Mucosa of descending colon (tissue), 3 donors: ENCODE measurements at regions not wholly inside any gene's neighbourhood (a gene's known extent, or its start where the extent isn't known, plus 50 kb on each side); places are given as distances from the start of the nearest gene placed in this dataset.

Experiments
- ATAC-seq: fragments of 200-7000 bp; cut with Tn5 transposase; one replicate; pipeline ENCODE4 v1.9.1; 2020; ENCODE audit warnings: mild to moderate bottlenecking, moderate library complexity
- DNase-seq, 3 donors: peaks; one replicate each; pipeline ENCODE4 v3.0.0-alpha.2; 2020
- H3K36me3 ChIP-seq: fragments of 200-600 bp; one replicate; pipeline ENCODE4 v1.8.0; 2021; ENCODE audit warnings: low read depth, mild to moderate bottlenecking
- H3K4me1 ChIP-seq: fragments of 200-600 bp; one replicate; pipeline ENCODE4 v1.8.0; 2021; ENCODE audit warnings: low read depth, mild to moderate bottlenecking
- H3K4me3 ChIP-seq: fragments of 200-600 bp; one replicate; pipeline ENCODE4 v1.8.0; 2021; ENCODE audit warnings: mild to moderate bottlenecking
- H3K9me3 ChIP-seq: fragments of 200-600 bp; one replicate; pipeline ENCODE4 v1.8.0; 2021; ENCODE audit warnings: mild to moderate bottlenecking
- intact Hi-C, 2 donors: fragments of 100-400 bp; cut with DNase I in 1 of 2; cut with micrococcal nuclease in 1 of 2; formaldehyde crosslinking; loops; one replicate each; pipeline versions ENCODE4 v1.11.0 to v1.11.1; 2022; cut with DNase I, micrococcal nuclease
- TF ChIP-seq, protein P1 (sequence below): fragments of 200-600 bp; IDR thresholded peaks from one replicate; pipeline ENCODE4 v1.8.0; 2022; ENCODE audit warnings: antibody characterized with exemption, mild to moderate bottlenecking
- donor health status: DM: no; HTN: no; CAD: no; lungs with moderate emphysema.
- donor health status: DM: no; HTN: no; CAD: no.
- donor health status: DM: no; HTN: yes; CAD: no.

DNA sequence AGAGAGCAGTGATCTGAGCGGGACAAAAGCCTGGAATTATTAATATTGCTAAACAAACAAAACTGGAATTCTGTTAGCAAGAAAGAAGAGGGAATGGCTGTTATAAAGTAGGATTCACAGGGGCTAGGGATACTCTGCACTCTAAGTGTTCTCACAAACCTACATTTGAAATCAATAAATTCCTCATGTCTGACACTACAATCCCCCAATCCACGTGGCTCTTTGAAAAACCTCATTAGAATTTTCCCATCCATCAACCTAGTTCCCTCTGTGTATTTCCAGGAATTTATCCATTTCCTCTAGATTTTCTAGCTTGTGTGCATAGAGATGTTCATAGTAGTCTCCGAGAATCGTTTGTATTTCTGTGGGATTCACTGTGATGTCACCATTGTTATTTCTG lies 307.5 kb downstream of the RBM26 start:
- H3K9me3 ChIP-seq, result no peaks in the 10 kb centered on the region
- TF ChIP-seq, protein P1, sequence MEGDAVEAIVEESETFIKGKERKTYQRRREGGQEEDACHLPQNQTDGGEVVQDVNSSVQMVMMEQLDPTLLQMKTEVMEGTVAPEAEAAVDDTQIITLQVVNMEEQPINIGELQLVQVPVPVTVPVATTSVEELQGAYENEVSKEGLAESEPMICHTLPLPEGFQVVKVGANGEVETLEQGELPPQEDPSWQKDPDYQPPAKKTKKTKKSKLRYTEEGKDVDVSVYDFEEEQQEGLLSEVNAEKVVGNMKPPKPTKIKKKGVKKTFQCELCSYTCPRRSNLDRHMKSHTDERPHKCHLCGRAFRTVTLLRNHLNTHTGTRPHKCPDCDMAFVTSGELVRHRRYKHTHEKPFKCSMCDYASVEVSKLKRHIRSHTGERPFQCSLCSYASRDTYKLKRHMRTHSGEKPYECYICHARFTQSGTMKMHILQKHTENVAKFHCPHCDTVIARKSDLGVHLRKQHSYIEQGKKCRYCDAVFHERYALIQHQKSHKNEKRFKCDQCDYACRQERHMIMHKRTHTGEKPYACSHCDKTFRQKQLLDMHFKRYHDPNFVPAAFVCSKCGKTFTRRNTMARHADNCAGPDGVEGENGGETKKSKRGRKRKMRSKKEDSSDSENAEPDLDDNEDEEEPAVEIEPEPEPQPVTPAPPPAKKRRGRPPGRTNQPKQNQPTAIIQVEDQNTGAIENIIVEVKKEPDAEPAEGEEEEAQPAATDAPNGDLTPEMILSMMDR, result no peak
- H3K4me1 ChIP-seq, result no peaks in the 10 kb centered on the region
- H3K36me3 ChIP-seq, result no peaks in the 10 kb centered on the region
- DNase-seq, result no peak
- H3K4me3 ChIP-seq, result no peak overlapping the region
- ATAC-seq, result no peak
- intact Hi-C loops, result no loop called here

DNA sequence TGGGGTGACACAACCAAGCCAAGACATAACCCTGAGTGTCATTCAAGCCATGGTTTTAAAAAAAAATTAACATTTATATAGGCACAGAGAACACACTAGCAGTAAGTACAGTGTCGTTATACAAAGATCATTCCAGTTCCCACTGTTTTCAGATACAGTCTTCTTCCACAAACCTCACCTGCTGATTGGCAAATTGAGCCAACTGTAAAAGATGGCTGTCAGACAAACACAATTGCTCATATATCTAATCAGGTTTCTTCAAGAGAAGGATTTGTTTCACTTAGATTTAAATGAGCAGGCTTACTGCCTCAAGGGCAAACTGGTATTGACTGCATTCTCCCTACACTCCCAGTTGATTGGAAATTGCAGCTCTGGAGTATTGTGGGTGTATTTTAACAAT lies 308.9 kb downstream of the RBM26 start:
- no peaks in the 10 kb centered on the region for H3K4me1 ChIP-seq
- intact Hi-C loops, result no loop called here
- ATAC-seq (no peak), DNase-seq (no peak)
- no peaks in the 10 kb centered on the region for H3K9me3 ChIP-seq
- H3K4me3 ChIP-seq, result no peak overlapping the region
- H3K36me3 ChIP-seq, result no peaks in the 10 kb centered on the region
- TF ChIP-seq, protein P1, result no peak

DNA sequence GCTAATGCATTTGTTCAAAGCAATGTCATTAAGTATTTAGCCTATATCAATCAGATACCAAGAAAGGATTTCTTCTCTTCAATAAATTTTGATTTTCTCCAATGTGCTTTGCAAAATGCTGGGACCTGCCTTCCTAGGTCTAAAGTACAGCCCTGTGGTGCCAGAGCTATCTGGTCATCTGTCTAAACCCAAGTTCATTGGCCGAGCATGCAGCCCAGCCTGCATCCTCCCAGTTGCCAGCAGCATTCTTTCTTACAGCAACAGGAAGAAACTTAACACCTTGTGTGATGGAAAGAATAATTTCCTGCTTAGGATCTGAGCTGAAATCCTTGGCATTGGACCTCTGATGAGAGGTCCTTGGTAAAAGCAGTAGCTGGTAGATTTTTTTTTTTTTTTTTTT lies 310.0 kb downstream of the RBM26 start:
- no peaks in the 10 kb centered on the region for H3K36me3 ChIP-seq
- no peaks in the 10 kb centered on the region for H3K9me3 ChIP-seq
- H3K4me3 ChIP-seq, result no peak overlapping the region
- intact Hi-C loops, result no loop called here
- DNase-seq, result no peak
- H3K4me1 ChIP-seq, result no peaks in the 10 kb centered on the region
- no peak for ATAC-seq
- TF ChIP-seq, protein P1, result no peak

DNA sequence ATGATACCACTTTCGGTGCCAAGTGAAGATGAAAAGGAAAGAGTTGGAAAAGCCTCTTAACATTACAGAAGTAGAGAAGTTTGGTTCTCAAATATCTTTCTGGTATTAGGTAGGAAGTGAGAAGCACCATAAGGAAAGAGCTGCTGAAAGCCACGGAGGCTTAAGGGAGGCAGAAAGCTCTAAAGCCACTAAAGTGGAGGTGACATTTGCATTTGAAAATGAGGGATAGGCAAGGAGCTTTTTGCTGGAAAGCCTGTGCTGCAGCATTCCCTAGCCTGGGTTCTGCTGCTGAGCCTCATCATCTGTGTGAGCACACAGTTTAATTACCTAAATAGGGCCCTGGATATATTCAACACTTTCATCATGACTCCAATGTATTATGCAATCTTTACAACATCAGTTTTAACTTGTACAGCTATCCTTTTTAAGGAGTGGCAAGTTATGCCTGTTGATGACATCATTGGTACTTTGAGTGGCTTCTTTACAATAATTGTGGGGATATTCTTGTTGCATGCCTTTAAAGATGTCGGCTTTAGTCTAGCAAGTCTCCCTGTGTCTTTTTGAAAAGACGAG lies 315.4 kb downstream of the RBM26 start:
- intact Hi-C loops, result no loop called here

DNA sequence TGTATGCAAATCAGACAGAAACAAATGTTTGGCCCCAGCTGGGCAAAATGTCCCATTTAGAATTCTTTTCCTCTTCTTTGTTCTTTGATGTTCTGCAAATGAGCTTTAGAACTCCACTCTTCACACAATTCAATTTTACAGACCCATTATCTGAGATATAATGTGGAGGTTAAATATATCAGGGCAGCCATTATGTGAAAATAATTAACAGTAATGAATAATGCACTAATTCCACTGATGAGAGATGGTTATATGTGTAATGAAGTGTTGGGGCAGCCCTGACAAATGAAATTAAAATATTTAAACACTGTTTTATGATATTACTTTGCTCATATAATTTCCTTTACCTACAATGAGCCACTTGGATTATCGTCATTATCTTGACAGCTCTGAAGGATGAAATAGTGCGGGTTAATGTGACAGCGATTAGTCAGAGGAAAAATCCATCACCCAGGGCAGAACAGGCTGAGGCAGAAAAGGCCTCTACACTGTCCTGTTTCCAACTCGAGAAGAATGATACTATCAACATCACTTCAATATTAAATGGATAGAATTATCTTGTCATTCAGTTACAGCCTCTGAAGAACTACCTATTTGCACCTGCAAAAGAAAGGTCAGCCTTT lies 321.1 kb downstream of the RBM26 start:
- DNase-seq (no peak), ATAC-seq (no peak)
- Histone ChIP-seq H3K36me3 (no peaks in the 10 kb centered on the region), H3K9me3 (no peaks in the 10 kb centered on the region), H3K4me1 (no peaks in the 10 kb centered on the region), H3K4me3 (no peak overlapping the region)
- intact Hi-C loops, result no loop called here
- TF ChIP-seq, protein P1, result no peak

More for the DNA sequence above, 315.4 kb downstream of the RBM26 start:
- Histone ChIP-seq H3K4me1 (no peaks in the 10 kb centered on the region), H3K4me3 (no peak overlapping the region), H3K9me3 (no peaks in the 10 kb centered on the region), H3K36me3 (no peaks in the 10 kb centered on the region)
- TF ChIP-seq, protein P1, result no peak
- ATAC-seq (no peak), DNase-seq (no peak)

DNA sequence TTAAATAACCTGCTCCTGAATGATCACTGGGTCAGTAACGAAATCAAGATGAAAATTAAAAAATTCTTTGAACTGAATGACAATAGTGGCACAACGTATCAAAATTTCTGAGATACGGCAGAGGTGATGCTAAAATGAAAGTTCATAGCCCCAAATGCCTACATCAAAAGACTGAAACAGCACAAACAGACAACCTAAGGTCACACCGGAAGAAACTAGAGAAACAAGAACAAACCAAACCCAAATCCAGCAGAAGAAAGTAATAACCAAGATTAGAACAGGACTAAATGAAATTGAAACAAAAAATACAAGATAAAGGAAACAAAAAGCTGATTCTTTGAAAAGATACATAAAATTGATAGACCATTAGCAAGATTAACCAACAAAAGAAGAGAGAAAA lies 324.1 kb downstream of the RBM26 start:
- TF ChIP-seq, protein P1, result no peak
- intact Hi-C loops, result no loop called here
- Histone ChIP-seq H3K36me3 (no peaks in the 10 kb centered on the region), H3K9me3 (no peaks in the 10 kb centered on the region), H3K4me1 (no peaks in the 10 kb centered on the region), H3K4me3 (no peak overlapping the region)
- no peak for ATAC-seq
- DNase-seq, result no peak
